ENCODE measurements at regions not wholly inside any gene's neighbourhood (a gene's known extent, or its start where the extent isn't known, plus 50 kb on each side); places are given as distances from the start of the nearest gene placed in this dataset.

DNA sequence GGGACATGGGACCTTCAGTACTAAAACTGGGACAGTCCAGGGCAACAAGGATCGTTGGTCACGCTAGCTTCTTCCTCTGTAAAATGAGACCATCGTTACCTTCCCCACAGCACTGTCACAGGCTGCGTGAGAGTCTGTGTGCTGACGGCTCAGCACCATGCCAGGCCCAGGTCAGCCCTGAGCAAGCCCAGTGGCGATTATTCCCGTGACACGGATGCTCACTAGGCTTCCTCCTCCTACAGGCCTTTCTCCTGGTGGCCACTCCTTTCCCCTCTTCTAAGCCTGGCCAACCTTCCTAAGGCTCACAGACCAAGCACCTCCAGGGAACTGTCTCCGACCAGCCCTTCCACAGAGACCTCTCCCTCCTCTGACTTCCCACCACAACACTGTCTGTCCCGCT is 69.3 kb upstream of the RUNX3 start:
- no peak for DNase-seq

DNA sequence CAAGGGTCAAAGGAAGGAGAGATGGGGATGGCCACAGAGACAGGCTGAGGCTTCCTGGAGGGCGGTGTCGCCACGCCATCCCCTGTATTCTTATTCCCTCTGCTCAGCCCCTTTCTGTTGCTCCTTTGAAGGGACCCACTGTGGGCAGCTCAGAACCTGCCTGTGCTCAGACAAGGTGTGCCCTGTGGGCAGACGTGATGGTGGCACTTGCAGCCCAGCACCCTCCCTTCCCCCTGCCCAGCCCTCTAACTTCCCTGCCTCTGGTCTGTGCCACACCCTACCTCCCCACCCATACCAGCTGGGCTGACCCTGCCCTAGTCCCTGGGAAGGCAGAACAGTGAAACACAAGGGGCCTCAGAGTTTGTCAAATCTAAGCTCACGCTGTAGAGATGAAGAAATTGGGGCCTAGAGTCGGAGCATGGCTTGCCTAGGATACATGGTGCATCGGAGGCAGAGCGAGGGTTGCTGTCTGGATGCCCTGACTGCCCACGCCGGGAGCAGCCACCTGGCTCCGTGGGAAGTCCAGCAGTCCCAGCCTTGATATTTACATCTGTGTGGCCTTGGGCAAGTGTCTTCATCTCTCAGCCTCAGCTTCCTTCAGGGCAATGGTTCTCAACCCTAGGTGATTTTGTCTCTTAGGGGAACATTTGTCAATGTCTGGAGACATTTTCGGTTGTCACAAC is 68.6 kb upstream of the RUNX3 start:
- DNase-seq = no peak

DNA sequence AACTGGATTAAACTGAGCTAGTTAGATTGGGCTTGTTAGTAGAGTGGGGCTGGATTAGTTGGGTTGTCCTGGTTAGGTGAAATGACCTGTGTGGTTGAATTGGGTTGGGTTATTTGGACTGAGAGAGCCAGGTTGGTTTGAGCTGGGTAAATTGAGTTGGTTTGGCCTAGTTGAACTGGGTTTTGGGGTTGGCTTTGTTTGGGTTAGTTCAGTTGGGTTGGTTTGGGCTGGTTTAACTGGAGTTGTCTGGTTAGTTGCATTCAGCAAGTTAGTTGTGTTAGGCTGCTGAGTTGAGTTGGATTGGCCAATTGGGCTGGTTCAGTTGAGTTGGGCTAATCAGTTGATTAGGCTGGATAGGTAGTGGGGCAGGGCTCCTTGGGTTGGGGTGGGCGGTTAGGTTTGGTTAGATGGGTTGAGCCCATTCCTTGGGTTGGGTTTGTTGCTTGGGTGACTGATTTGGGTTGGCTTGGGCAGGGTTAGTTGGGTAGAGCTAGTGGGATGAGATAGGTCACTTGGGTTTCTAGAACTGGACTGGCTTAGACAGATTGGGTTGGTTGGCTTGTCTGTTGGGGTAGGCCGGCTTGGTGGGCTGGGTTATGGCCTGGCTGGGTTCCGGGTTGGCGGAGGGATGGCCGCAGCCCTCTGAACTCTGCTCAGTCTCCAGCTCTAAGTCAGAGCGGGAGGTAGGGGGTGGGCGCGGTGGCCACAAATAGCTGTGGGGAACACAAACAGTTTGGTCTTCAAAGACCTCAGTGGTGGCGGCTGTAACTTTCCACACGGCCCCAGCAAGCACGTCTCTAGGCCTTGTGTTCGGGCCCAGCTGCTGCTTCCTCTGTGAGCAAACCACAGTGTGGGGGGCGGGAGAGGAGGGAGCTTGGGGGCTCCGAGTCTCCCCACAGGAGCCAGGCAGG is 67.2 kb upstream of the RUNX3 start:
- DNase-seq = no peak

DNA sequence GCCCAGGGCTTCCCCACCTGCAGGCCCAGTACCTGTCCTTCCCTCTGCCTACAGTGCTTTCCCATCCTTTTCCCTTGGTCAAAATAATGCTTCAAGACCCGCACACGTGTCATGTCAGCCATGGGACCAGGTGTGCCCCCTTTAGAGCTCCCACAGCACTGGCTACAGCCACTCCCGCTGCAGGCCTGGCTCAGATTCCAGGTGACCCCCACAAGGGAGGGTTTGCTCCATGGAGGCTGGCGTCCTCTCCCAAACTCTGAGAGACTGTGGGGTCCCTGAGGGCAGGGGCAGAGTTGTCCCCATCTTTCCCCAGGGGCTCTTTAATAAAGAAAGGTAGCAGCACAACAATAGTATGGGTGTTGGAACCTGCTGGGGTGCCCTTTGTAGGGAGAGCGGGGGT is 66.4 kb upstream of the RUNX3 start:
- DNase-seq = no peak

DNA sequence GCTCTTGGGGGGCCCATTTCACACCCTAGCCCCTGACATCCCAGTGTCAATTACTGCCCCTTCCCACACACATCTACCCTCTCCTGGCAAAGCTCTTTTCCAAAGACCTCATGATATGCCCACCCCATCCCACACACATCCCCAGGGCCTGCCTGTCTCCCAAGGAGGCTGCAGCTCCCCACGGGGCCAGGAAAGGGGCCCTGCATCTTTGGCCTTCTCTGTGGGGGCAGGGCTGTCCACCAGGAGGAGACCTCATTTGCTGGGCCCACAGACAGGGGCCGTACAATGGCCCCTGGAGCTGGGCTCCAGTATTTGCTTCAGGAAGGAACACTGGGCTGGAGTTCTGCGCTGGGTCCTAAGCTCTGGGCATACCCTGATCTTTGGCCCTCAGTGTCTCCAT is 65.6 kb upstream of the RUNX3 start:
- no peak for DNase-seq

DNA sequence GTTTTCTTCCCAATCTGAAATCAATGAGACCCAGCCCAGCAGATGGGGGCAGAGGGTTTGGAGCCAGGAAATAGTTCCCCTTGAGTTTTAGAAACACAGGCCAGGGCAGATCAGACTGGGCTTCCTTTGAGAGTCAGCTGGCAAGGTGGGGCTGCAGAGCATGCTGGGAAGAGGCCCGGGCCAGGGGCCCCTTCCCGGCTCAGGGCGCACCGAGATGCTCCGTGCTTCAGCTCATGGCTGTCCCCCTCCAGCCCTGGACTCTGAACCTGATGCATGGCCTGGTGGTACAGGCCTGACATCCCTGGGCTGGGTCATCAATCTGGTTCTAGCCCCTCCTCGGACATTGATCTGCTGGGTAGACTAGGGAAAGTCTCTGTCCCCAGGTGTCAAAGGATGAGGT is 65.1 kb upstream of the RUNX3 start:
- DNase-seq = no peak

DNA sequence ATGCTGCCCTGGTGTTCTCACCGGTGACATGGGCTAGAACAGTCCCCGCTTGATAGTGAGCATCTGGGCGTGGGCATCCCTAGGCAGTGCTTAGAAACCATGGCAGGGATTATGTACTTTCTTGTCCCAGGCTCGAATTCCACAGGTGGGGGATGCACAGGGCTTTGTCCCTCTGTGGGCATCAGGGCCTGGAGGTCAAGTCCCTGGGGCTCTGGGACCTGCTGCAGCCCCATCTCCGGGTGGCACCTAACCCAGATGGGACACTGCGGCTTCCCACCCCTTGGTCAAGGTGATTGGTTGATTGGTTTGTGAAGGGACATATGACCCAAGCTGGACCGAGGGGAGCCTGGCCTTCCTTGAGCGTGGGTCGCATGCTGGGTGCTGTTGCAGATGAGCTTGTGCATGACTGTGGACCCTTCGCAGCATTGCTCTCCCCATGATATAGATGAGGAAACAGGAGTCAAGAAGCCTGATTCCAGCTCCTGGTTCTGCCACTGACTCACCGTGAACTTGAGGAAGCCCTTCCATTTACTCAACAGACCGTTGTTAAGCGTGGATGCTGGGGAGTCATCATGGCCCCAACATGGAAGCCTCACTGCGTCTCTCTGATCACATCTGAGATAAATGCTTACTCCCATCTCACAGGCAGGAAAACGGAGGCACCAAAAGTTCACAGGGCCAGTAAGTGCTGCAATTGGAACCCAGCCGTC is 64.0 kb upstream of the RUNX3 start:
- DNase-seq = no peak

DNA sequence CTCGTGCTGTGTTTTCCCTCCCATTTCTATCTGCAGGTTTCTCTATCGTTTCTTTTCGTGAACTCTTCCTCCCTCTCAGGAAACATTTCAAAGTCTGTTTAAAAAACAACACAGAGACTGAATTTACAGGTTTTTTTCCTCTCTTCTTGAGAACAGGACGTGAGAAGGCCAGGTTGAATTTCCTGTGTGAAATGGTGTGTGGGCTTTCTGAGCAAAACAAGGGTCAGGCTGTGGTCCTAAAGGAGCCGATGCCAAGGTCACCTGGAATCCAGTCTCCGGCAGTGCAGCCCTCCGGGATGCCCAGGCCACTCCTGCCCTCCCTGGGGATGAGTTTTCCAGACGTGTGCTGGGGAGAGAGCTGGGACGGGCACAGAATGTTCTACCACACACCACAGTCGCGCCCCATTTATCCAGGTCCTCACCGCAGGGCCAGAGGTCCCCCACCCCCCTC is 62.7 kb upstream of the RUNX3 start:
- DNase-seq = no peak

DNA sequence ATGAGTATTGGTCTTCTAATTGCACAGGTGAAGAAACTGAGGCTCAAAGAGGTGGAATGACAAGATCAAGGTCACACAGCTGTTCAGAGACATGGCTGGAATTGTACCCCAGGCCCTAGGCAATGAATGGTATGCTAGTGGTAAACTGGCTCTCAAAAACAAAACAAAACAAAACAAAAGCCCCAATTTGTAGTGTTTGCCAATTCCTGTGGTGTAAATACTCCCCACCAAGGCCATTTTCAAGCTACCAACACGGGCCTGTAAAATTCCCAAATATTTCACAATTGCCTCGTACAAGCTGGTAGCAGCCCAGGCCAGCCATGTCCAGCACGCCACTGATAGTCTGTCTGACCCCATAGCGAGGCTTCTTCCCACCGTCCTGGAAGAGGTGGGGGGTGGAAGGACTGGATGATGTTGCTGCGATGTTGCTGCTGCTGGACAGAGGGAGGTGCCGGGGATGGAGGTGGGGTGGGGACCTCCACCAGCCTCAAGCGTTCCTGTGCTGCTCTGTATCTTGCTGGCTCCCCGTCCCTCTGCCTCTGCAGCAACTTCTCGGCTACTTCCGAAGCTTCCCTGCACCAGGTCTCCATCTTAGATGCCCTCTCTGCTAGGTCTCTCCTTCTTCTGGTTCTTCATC is 62.2 kb upstream of the RUNX3 start:
- DNase-seq = no peak

DNA sequence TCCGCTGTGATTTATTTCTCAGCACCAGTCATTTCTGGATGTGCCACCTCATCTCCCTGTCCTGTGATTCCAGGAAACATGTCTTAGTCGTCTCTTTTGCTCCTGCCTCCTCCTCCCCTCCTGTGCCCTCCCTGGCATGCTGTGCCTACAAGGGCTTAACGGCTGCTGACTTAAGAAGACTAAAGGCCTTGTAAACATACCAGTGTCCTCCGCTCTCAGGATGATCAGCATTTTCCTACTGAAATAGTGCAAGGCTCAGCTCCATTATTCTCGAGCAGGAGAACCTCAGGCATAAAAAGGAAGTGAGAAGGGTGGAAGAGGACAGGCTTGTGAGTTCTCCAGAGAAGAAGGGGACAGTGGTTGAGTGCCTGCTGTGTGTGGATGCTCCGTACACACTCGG is 61.6 kb upstream of the RUNX3 start:
- DNase-seq = no peak

DNA sequence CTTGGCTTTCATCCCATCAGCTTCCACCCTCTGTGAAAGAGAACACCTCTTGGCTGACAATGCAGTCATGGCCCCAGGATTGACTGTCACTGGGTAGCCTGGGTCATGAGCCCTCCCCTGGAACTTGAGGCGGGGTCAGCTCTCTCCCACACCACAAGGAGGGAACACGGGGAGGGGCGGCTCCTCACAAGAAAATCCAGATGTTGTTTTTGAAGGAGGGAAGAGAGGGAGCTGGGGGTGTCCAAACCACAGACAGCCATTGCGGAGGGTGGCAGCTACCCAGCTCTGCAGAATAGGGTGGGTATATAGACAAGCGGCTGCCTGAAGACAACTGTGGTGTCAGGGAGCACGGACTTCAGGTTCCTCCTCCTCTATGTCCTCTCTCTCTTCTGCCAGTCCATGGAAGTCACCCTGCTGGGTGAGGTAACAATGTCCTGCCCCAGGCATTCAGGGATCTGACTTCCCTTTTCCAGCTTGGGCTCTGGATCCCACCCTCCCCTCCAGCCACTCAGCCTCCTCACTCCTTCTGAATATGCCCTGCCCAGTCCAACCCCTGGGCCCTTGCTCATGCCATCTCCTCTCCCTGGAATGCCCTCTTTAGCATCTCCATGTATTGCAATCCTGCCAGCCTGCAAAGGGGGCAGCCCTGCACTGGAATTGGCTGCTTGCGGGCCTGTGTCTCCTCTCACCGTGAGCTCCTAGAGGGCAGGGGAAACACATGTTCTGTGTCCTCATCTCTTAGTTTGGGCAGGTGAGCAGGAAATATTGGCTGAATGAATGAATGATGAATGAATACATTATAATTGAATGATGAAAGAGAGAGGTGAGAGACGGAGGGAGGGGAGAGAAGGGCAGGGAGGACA is 60.9 kb upstream of the RUNX3 start:
- DNase-seq = no peak

DNA sequence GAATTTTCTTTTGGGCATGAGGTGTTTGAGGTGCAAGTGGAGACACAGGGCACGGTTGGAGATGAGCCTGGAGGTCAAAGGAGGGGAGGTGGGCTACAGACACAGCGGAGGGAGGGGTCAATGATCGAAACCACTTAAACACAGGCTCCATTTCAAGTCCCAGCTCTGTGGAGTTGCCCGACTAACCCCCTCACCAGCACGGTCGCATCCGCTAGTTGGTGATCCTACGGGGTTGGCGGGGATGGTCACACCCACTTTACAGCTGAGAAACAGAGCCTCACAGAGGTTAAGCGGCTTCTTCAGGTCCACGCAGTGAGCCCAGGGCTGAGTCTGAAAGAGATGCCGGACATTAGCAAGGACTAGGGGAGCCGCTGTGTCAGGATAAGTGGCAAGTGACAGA is 60.1 kb upstream of the RUNX3 start:
- DNase-seq = no peak

DNA sequence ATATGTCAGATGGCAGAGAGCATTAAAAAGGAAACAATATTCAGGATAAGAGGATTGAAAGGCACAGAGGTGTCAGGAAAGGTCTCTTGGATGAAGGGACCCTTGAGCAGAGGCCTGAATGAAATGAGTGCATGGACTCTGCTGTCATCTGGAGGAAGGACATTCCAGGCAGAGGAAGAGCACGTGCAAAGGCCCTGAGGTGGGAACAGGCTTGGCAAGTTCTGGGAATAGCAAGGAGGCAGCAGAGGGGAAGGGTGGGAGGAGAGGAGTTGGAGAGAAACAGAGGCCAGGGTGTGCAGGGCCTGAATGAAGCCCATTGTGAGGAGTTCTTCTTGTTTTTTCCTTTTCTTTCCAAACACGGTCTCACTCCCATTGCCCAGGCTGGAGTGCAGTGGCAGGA is 59.0 kb upstream of the RUNX3 start:
- no peak for DNase-seq

DNA sequence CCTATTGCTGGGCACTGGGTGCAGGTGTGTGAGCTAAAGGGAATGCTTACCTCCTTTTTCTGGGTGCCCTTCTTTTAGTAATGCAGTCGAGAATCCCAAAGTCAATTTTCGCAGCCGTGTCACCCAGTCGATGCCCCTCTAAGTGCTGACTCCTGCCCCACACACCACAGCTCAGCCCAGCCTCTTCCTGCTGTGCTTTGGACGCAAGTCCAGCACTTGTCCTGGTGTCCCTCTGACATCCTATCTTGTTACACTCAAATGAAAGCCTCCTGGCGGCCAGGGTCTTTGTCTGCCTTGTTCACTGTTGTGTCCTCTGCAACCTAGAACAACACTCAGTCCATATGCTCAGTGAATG is 58.5 kb upstream of the RUNX3 start:
- no peak for DNase-seq

DNA sequence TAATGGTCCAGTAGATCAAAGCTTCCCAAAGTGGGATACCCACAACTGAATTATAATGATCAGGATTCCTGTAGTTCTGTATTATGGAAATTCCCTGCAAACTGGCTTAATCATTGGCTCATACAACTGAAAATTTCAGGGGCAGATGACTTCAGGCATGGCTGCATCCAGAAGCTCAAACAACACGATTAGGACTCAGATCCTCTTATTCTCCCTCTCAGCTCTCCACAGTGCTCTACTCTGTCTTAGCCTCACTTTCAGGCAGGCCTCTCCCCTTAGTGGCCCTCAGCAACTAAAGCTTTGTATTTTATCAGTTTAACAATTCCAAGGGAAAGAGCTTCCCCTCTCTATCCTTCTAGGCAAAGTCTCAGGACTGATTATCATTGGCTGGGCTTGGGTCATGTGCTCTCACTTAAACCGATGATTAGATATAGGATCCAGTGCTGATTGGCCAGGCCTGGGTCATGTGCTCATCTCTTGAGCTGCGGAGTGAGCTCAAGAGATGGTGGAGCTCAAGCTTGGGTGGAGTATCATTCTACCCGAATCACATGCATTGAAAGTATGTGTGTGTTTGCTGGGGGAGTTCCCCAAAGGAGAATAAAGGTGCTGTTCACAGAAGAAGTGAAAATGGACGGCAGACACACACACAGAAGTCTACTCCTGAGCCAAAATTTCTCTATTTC is 57.9 kb upstream of the RUNX3 start:
- no peak for DNase-seq

DNA sequence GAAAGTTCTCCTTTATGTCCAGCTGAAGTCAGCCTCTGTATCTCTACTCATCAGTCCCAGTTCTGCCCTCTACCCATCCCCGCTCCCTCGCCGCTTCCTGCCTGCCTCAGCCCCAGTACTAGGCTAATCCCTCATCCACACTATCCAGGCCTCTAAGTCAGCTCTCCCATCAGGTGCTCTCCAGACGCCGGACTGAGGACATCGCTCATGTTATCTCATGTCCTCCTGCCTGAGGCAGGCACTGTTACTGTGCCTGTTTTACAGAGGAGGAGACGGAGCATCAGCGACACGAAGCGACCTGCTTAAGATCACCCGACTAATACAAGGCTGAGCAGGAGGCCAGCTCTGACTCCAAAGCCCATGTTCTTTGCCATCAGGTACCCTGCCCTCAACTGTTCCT is 57.3 kb upstream of the RUNX3 start:
- no peak for DNase-seq

DNA sequence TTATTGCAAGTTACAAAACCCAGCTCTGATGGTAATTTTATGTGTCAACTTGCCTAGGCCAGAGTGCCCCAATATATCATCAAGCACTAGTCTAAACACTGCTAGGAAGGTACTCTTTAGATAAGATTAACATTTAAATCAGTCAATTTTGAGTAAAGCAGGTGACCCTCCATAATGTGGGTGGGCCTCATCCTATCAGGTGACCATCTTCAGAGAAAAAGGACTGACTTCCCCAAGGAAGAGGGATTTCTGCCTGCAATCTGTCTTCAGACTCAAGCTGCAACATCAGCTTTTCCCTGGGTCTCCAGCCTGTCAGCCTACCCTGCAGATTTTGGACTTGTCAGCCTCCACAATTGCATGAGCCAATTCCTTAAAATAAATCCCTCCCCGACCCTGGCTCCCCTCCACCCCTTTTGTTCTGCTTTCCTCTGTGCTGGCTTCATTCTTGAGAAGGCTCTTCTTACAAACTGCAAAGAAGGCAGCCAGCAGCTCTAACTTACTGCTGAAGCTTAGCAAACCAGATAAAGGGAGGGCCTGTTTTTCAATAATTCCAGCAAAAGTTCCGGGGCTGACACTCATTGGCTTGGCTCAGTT is 56.4 kb upstream of the RUNX3 start:
- no peak for DNase-seq

DNA sequence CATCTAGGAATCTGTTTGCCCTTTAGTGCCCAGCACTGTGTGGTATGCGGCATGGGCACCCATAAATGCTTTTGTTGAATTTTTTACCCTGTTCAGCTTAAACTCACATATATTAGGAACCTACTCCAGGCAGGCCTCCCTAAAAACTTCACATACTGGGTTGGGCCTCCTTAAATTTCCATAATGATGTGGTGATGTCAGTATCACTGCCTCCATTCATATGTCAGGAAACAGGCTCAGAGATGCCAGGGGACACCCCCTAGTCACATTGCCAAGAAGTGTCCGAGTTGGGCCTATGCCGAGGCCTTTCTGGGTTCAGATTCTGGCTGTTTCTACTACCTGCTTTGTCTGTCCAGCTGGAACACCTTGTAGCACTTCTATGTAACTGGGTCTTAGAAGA is 55.7 kb upstream of the RUNX3 start:
- DNase-seq = no peak

DNA sequence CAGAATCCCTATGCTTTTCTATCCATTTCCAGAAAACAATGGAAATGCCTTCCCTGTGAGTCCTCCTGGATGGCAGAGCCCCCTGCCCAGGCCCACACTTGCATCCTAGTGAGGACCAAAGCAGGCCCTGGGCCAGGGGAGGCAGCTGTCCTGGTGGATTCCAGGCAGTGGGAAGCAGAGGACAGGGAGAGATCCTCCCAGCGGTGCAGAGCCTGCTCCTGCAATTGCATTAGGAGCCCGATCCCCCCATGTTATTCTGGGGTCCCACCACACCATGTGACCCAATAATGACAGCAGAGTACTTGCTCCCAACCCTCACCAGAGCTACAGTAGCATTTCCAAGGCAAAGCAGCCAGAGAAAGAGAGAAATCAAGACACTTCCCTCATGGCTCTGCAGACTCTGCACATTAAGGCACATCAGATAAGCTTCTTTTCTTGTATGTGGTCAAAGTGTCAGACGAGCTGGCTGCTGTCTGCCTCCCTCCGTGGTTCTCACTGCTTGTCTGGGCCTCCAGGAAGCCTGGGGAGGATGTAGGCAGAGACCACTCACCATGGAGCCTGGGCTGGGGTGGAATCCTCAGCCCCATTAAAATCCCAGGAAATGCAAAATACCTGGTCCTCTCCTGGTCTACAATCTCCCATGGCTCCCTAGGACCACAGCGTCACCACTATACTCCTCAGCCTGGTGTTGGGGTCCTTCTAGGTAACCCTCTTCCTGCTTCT is 54.9 kb upstream of the RUNX3 start:
- no peak for DNase-seq

DNA sequence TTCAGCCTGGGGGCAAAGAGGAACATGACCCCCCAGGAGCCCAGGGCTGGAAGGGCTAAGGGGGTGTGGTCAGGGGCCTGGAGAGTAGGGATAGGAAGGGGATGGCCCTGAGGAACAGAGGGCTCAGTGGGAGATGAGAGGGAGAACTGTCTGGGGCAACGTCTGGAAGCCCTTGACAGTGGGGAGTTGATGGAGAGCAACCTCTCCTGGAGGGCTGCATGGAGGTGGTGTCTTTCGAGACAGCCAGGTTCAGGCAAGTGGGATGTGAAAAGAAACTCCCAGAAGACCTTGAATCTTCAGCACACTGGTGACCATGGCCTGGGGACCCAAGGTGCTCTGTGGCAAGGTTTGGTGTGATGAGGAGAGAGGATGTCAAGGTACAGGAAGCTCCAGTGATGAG is 54.2 kb upstream of the RUNX3 start:
- no peak for DNase-seq
